MCF 10A (cell line): ENCODE measurements at regions not wholly inside any gene's neighbourhood (a gene's known extent, or its start where the extent isn't known, plus 50 kb on each side); places are given as distances from the start of the nearest gene placed in this dataset.
A peak's percentile ranks its signal among the peaks of the same experiment; 100 is the strongest.

Source experiments
- BruUV-seq: library from RNA; stranded (reverse); fragments of 400-500 nt; replicated peaks from 2 replicates; lab custom pipeline; 2021; lab: Mats Ljungman, UMichigan
- CTCF ChIA-PET: fragments of 300-600 bp; sonication (Branson Sonifier 250); formaldehyde crosslinking; extraction: SDS; loops from one replicate; lab custom pipeline; 2021; ENCODE audit warnings: antibody characterized with exemption, inconsistent platforms; lab: Yijun Ruan, JAX
- POLR2A ChIA-PET: fragments of 300-600, 350-650 bp; sonication (Branson Sonifier 250); formaldehyde crosslinking; extraction: SDS; loops from one replicate; lab custom pipeline; 2020; ENCODE audit warnings: antibody characterized with exemption, inconsistent platforms; lab: Yijun Ruan, JAX
- DNase-seq: peaks from one replicate; pipeline ENCODE4 v3.0.0-alpha.2; 2018; ENCODE audit not compliant: unreplicated experiment
- H3K27ac Mint-ChIP-seq: one replicate; pipeline ENCODE4 v1.8.0; 2022; ENCODE audit warnings: mild to moderate bottlenecking, low read depth, mixed read lengths; ENCODE audit not compliant: unreplicated experiment
- H3K27me3 Mint-ChIP-seq: one replicate; pipeline ENCODE4 v1.8.0; 2022; ENCODE audit warnings: mixed read lengths; ENCODE audit not compliant: insufficient read depth, unreplicated experiment
- H3K36me3 Mint-ChIP-seq: one replicate; pipeline ENCODE4 v1.8.0; 2022; ENCODE audit warnings: mild to moderate bottlenecking, moderate library complexity, mixed read lengths; ENCODE audit not compliant: insufficient read depth, unreplicated experiment
- H3K4me1 Mint-ChIP-seq: one replicate; pipeline ENCODE4 v1.8.0; 2022; ENCODE audit warnings: mixed read lengths; ENCODE audit not compliant: insufficient read depth, unreplicated experiment
- H3K4me3 Mint-ChIP-seq: one replicate; pipeline ENCODE4 v1.8.0; 2022; ENCODE audit warnings: mild to moderate bottlenecking, moderate library complexity, mixed read lengths; ENCODE audit not compliant: unreplicated experiment
- H3K9me3 Mint-ChIP-seq: one replicate; pipeline ENCODE4 v1.8.0; 2022; ENCODE audit warnings: mixed read lengths; ENCODE audit not compliant: unreplicated experiment
- CTCF ChIP-seq: fragments of 200-600 bp; IDR thresholded peaks from one replicate; pipeline ENCODE4 v1.8.0; 2022; ENCODE audit warnings: antibody characterized with exemption, mild to moderate bottlenecking; ENCODE audit not compliant: unreplicated experiment
- intact Hi-C: fragments of 100-400 bp; cut with micrococcal nuclease; formaldehyde crosslinking; loops from 2 replicates; pipeline ENCODE4 v1.14.1; 2022

GRCh38 chr16:86679490-86679889 is 101.1 kb downstream of the FOXL1 start:
- Mint-ChIP-seq H3K27ac (no peak overlapping the region), H3K9me3 (no peaks in the 10 kb centered on the region), H3K4me3 (no peak overlapping the region), H3K27me3 (no peaks in the 10 kb centered on the region), H3K4me1 (no peaks in the 10 kb centered on the region), H3K36me3 (no peaks in the 10 kb centered on the region)
- intact Hi-C loops = no loop called here
- ChIA-PET CTCF (interaction anchor here (1.2 kb wide), 1 partner anchor 14 kb away, joined by 3 read pairs; no protein-coding TSS in a partner anchor), POLR2A (interaction anchor here (0.6 to 1.4 kb wide), 4 partner anchors 15 to 466 kb away, joined by 3 to 4 read pairs (median 3); no protein-coding TSS in a partner anchor)
- BruUV-seq = no TSS peak
- no peak for TF ChIP-seq CTCF
- DNase-seq = peak; percentile 34

DNA sequence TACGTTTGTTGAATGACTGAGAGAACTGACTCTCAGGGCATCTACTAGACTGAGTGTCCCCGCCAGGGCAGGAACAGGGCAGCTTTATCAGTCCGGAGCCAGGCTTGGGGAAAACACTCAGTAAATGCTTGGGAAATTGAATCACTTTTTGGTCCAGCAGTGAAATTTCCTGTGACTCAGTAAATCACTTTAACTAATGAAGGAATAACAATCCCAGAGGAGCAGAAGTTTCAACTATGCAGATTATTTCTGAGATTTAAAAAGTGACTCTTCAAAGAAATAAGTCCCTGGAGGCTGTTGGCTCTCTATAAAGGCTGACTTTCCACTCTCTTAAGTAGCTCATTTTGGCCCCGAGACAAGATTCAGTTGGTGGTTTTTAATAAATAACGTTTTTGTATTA is 101.8 kb downstream of the FOXL1 start:
- Mint-ChIP-seq H3K27ac (no peak overlapping the region), H3K4me3 (no peak overlapping the region), H3K9me3 (no peaks in the 10 kb centered on the region), H3K27me3 (no peaks in the 10 kb centered on the region), H3K36me3 (no peaks in the 10 kb centered on the region), H3K4me1 (no peaks in the 10 kb centered on the region)
- CTCF ChIA-PET = interaction anchor here (1.2 kb wide), 1 partner anchor 13 kb away, joined by 3 read pairs; no protein-coding TSS in a partner anchor
- peak; percentile 24 for DNase-seq
- no TSS peak for BruUV-seq
- intact Hi-C loops = loop anchor here (2.0 kb wide), 1 partner anchor 15 kb away; no protein-coding TSS in a partner anchor
- no peak for TF ChIP-seq CTCF
- POLR2A ChIA-PET = interaction anchor here (0.9 to 1.4 kb wide), 3 partner anchors 16 to 96 kb away, joined by 3 to 4 read pairs (median 3); no protein-coding TSS in a partner anchor

- Mint-ChIP-seq H3K4me1 (no peaks in the 10 kb centered on the region), H3K27ac (no peak overlapping the region), H3K4me3 (no peak overlapping the region), H3K9me3 (no peaks in the 10 kb centered on the region), H3K36me3 (no peaks in the 10 kb centered on the region), H3K27me3 (no peaks in the 10 kb centered on the region)
- BruUV-seq = no TSS peak
- POLR2A ChIA-PET = interaction anchor here (0.9 to 1.4 kb wide), 3 partner anchors 16 to 96 kb away, joined by 3 to 4 read pairs (median 3); no protein-coding TSS in a partner anchor
- CTCF ChIA-PET = interaction anchor here (0.7 to 1.2 kb wide), 2 partner anchors 13 to 19 kb away, joined by 3 to 4 read pairs; no protein-coding TSS in a partner anchor
- no peak for TF ChIP-seq CTCF
- intact Hi-C loops = loop anchor here (2.0 kb wide), 1 partner anchor 16 kb away; no protein-coding TSS in a partner anchor
- DNase-seq = no peak
Measured at GRCh38 chr16:86680661-86681030, 102.3 kb downstream of the FOXL1 start.

GRCh38 chr16:86681031-86681756 is 102.8 kb downstream of the FOXL1 start:
- H3K27ac Mint-ChIP-seq = no peak overlapping the region
- no peaks in the 10 kb centered on the region for H3K36me3 Mint-ChIP-seq

More at GRCh38 chr16:86681031-86681756, 102.8 kb downstream of the FOXL1 start:
- POLR2A ChIA-PET = interaction anchor here (1.0 to 1.4 kb wide), 2 partner anchors 16 to 17 kb away, joined by 4 read pairs; no protein-coding TSS in a partner anchor
- Mint-ChIP-seq H3K9me3 (no peaks in the 10 kb centered on the region), H3K27me3 (no peaks in the 10 kb centered on the region), H3K4me3 (no peak overlapping the region), H3K4me1 (no peaks in the 10 kb centered on the region)
- no peak for DNase-seq
- intact Hi-C loops = loop anchor here (2.0 kb wide), 1 partner anchor 16 kb away; no protein-coding TSS in a partner anchor
- CTCF ChIA-PET = interaction anchor here (0.7 kb wide), 1 partner anchor 19 kb away, joined by 4 read pairs; no protein-coding TSS in a partner anchor
- BruUV-seq = no TSS peak
- no peak for TF ChIP-seq CTCF
